Liver (tissue), 8 donors: ENCODE measurements at regions not wholly inside any gene's neighbourhood (a gene's known extent, or its start where the extent isn't known, plus 50 kb on each side); places are given as distances from the start of the nearest gene placed in this dataset.

Source experiments
- DNase-seq: peaks from one replicate; pipeline ENCODE4 v3.0.0-alpha.2; 2017; ENCODE audit warnings: low spot score
- H3K27ac ChIP-seq, 2 donors: one replicate each; pipeline ENCODE4 v1.7.0; 2013; ENCODE audit warnings: inconsistent platforms in 2 of 2, low read length in 2 of 2, control low read depth in 1 of 2, low read depth in 1 of 2, mild to moderate bottlenecking in 1 of 2
- H3K27me3 ChIP-seq, 4 donors: one replicate each; pipeline versions ENCODE4 v1.6.1 to v1.7.0; 2013; ENCODE audit warnings: low read length in 3 of 4, inconsistent platforms in 1 of 4, mild to moderate bottlenecking in 1 of 4, moderate library complexity in 1 of 4; ENCODE audit not compliant: control insufficient read depth in 4 of 4, insufficient read depth in 4 of 4
- H3K36me3 ChIP-seq, 4 donors: one replicate each; pipeline versions ENCODE4 v1.6.1 to v1.7.0; 2013; ENCODE audit warnings: low read length in 3 of 4, mild to moderate bottlenecking in 3 of 4, low read depth in 1 of 4, moderate library complexity in 1 of 4; ENCODE audit not compliant: control insufficient read depth in 4 of 4, insufficient read depth in 3 of 4
- H3K4me1 ChIP-seq, 4 donors: one replicate each; pipeline versions ENCODE4 v1.6.1 to v1.7.0; 2013; ENCODE audit warnings: low read length in 3 of 4, mild to moderate bottlenecking in 3 of 4, moderate library complexity in 1 of 4; ENCODE audit not compliant: control insufficient read depth in 4 of 4, insufficient read depth in 4 of 4
- H3K4me3 ChIP-seq, 3 donors: one replicate each; pipeline versions ENCODE4 v1.6.1 to v1.7.0; 2013; ENCODE audit warnings: low read length in 3 of 3, control low read depth in 1 of 3, low read depth in 1 of 3, mild to moderate bottlenecking in 1 of 3
- H3K9ac ChIP-seq, 2 donors: one replicate each; pipeline ENCODE4 v1.7.0; 2013; ENCODE audit warnings: low read length in 2 of 2, mild to moderate bottlenecking in 2 of 2, moderate library complexity in 2 of 2, control low read depth in 1 of 2, low read depth in 1 of 2
- H3K9me3 ChIP-seq, 4 donors: one replicate each; pipeline versions ENCODE4 v1.6.1 to v1.7.0; 2013; ENCODE audit warnings: low read length in 3 of 4; ENCODE audit not compliant: control insufficient read depth in 4 of 4
- ATF3 ChIP-seq: IDR thresholded peaks from 2 replicates; pipeline ENCODE4 v1.6.1; 2016; ENCODE audit warnings: antibody characterized with exemption
- CTCF ChIP-seq: fragments of 150-350 bp; IDR thresholded peaks from 2 replicates; pipeline ENCODE4 v1.5.1; 2017; ENCODE audit warnings: improper control_type of control experiment, low read depth, low read length; ENCODE audit not compliant: missing input control
- EGR1 ChIP-seq, 2 donors: IDR thresholded peaks; 2 replicates each; pipeline ENCODE4 v1.6.1; 2016 to 2018; ENCODE audit warnings: antibody characterized with exemption in 2 of 2, low read depth in 2 of 2
- FOXA1 ChIP-seq: IDR thresholded peaks from 2 replicates; pipeline ENCODE4 v1.6.1; 2016; ENCODE audit warnings: antibody characterized with exemption
- FOXA2 ChIP-seq: IDR thresholded peaks from 2 replicates; pipeline ENCODE4 v1.6.1; 2016; ENCODE audit warnings: antibody characterized with exemption
- GABPA ChIP-seq, 2 donors: IDR thresholded peaks in 1 of 2; conservative IDR thresholded peaks in 1 of 2; 2 replicates each; pipeline ENCODE4 v1.6.1; 2016; ENCODE audit warnings: antibody characterized with exemption in 2 of 2, mild to moderate bottlenecking in 1 of 2, moderate library complexity in 1 of 2
- HNF4A ChIP-seq, 2 donors: conservative IDR thresholded peaks; 2 replicates each; pipeline ENCODE4 v1.6.1; 2016; ENCODE audit warnings: antibody characterized with exemption in 2 of 2, mild to moderate bottlenecking in 2 of 2
- HNF4G ChIP-seq: IDR thresholded peaks from 2 replicates; pipeline ENCODE4 v1.6.1; 2016; ENCODE audit warnings: antibody characterized with exemption
- JUND ChIP-seq, 2 donors: IDR thresholded peaks; 2 replicates each; pipeline ENCODE4 v1.6.1; 2016; ENCODE audit warnings: antibody characterized with exemption in 2 of 2
- NR2F2 ChIP-seq: IDR thresholded peaks from 2 replicates; pipeline ENCODE4 v1.6.1; 2016; ENCODE audit warnings: antibody characterized with exemption
- RAD21 ChIP-seq, 2 donors: IDR thresholded peaks; 2 replicates each; pipeline ENCODE4 v1.6.1; 2016; ENCODE audit warnings: antibody characterized with exemption in 2 of 2, mild to moderate bottlenecking in 2 of 2
- RXRA ChIP-seq, 2 donors: IDR thresholded peaks; 2 replicates each; pipeline ENCODE4 v1.6.1; 2017 to 2018; ENCODE audit warnings: antibody characterized with exemption in 2 of 2, mild to moderate bottlenecking in 1 of 2
- SP1 ChIP-seq: IDR thresholded peaks from 2 replicates; pipeline ENCODE4 v1.6.1; 2018; ENCODE audit warnings: antibody characterized with exemption, mild to moderate bottlenecking
- TAF1 ChIP-seq: conservative IDR thresholded peaks from 2 replicates; pipeline ENCODE4 v1.6.1; 2016; ENCODE audit warnings: antibody characterized with exemption, mild to moderate bottlenecking
- YY1 ChIP-seq: IDR thresholded peaks from 2 replicates; pipeline ENCODE4 v1.6.1; 2016; ENCODE audit warnings: antibody characterized with exemption, mild to moderate bottlenecking
- ZBTB33 ChIP-seq: IDR thresholded peaks from 2 replicates; pipeline ENCODE4 v1.6.1; 2016; ENCODE audit warnings: antibody characterized with exemption
- whole genome bisulfite sequencing: extraction: QIAGEN DNeasy Blood & Tissue Kit; methylation state at CpG from one replicate; pipeline ENCODE4 v1.1.7; 2013; 5-methylcytosine and 5-hydroxymethylcytosine counted together
- TF ChIP-seq, protein P1 (sequence below): IDR thresholded peaks from 2 replicates; pipeline ENCODE4 v1.6.1; 2016; ENCODE audit warnings: antibody characterized with exemption, mild to moderate bottlenecking
- TF ChIP-seq, protein P2 (sequence below): IDR thresholded peaks from 2 replicates; pipeline ENCODE4 v1.6.1; 2016; ENCODE audit warnings: antibody characterized with exemption
- donor health status: healthy.
- donor health status: healthy.
- donor health status: healthy.
- donor health status: healthy.
- donor health status: healthy.

DNA sequence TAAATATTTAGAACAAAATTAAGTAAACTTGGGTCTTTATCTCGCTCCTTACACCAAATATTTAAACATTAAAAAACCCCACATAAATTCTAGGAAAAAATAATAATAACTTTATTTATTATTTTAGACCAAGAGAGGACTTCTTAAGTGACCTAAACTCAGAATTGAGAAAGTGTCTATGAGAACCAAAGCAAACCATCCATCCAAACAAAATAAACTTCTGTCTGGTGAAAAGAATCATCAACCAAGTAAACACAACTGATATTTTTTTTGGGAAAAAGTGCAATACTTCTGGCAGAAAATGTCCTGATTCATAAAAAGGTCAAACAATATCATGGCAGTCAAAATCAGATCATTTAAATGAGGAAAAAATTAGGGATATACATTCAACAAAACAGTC, 533.0 kb downstream of the SPRY1 start:
- no peak overlapping the region for H3K4me3 ChIP-seq
- peaks cover 0 to 4% (median 0%) of the 10 kb centered on the region in 4 donors for H3K27me3 ChIP-seq
- H3K36me3 ChIP-seq, result no peaks in the 10 kb centered on the region
- H3K27ac ChIP-seq, result no peak overlapping the region
- H3K9ac ChIP-seq, result no peak overlapping the region
- no peak for DNase-seq
- 67% methylated on average over 1 of the region's 1 CpG for WGBS
- peaks cover 0 to 3% (median 0%) of the 10 kb centered on the region in 4 donors for H3K9me3 ChIP-seq
- no peaks in the 10 kb centered on the region for H3K4me1 ChIP-seq
- no peak for TF ChIP-seq HNF4G
- no peak for TF ChIP-seq YY1
- TF ChIP-seq FOXA2, result no peak
- TF ChIP-seq, protein P1, sequence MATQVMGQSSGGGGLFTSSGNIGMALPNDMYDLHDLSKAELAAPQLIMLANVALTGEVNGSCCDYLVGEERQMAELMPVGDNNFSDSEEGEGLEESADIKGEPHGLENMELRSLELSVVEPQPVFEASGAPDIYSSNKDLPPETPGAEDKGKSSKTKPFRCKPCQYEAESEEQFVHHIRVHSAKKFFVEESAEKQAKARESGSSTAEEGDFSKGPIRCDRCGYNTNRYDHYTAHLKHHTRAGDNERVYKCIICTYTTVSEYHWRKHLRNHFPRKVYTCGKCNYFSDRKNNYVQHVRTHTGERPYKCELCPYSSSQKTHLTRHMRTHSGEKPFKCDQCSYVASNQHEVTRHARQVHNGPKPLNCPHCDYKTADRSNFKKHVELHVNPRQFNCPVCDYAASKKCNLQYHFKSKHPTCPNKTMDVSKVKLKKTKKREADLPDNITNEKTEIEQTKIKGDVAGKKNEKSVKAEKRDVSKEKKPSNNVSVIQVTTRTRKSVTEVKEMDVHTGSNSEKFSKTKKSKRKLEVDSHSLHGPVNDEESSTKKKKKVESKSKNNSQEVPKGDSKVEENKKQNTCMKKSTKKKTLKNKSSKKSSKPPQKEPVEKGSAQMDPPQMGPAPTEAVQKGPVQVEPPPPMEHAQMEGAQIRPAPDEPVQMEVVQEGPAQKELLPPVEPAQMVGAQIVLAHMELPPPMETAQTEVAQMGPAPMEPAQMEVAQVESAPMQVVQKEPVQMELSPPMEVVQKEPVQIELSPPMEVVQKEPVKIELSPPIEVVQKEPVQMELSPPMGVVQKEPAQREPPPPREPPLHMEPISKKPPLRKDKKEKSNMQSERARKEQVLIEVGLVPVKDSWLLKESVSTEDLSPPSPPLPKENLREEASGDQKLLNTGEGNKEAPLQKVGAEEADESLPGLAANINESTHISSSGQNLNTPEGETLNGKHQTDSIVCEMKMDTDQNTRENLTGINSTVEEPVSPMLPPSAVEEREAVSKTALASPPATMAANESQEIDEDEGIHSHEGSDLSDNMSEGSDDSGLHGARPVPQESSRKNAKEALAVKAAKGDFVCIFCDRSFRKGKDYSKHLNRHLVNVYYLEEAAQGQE, result no peak
- no peak for TF ChIP-seq ZBTB33
- no peak for TF ChIP-seq JUND (IDR thresholded peaks at IDR 0.05)
- no peak for TF ChIP-seq RAD21 (IDR thresholded peaks at IDR 0.05)
- no peak for TF ChIP-seq CTCF
- no peak for TF ChIP-seq ATF3
- no peak for TF ChIP-seq SP1
- no peak for TF ChIP-seq TAF1
- TF ChIP-seq RXRA (IDR thresholded peaks at IDR 0.05), result no peak
- TF ChIP-seq GABPA (IDR thresholded peaks at IDR 0.05 in 1 of 2, conservative IDR thresholded peaks at IDR 0.05 in 1 of 2), result no peak
- TF ChIP-seq NR2F2, result no peak
- TF ChIP-seq FOXA1, result no peak
- TF ChIP-seq, protein P2, sequence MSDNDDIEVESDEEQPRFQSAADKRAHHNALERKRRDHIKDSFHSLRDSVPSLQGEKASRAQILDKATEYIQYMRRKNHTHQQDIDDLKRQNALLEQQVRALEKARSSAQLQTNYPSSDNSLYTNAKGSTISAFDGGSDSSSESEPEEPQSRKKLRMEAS, result no peak
- TF ChIP-seq HNF4A (conservative IDR thresholded peaks at IDR 0.05), result no peak
- no peak for TF ChIP-seq EGR1 (IDR thresholded peaks at IDR 0.05; ENCODE audit: low read depth in 2 of 2)

GRCh38 chr4:123930996-123931395, 534.4 kb downstream of the SPRY1 start:
- Histone ChIP-seq H3K4me1 (no peaks in the 10 kb centered on the region), H3K27ac (no peak overlapping the region), H3K27me3 (no peaks in the 10 kb centered on the region), H3K9me3 (peaks cover 0 to under 1% (median 0%) of the 10 kb centered on the region in 4 donors), H3K36me3 (no peaks in the 10 kb centered on the region), H3K9ac (no peak overlapping the region), H3K4me3 (no peak overlapping the region)
- 80% methylated on average over 1 of the region's 1 CpG for WGBS
- no peak for DNase-seq
- TF ChIP-seq ATF3 (no peak), CTCF (no peak), HNF4A (conservative IDR thresholded peaks at IDR 0.05) (no peak), EGR1 (IDR thresholded peaks at IDR 0.05; ENCODE audit: low read depth in 2 of 2) (no peak), ZBTB33 (no peak), JUND (IDR thresholded peaks at IDR 0.05) (no peak), HNF4G (no peak), TAF1 (no peak), GABPA (IDR thresholded peaks at IDR 0.05 in 1 of 2, conservative IDR thresholded peaks at IDR 0.05 in 1 of 2) (no peak), RXRA (IDR thresholded peaks at IDR 0.05) (no peak), FOXA2 (no peak), NR2F2 (no peak)
- TF ChIP-seq, protein P2, result no peak
